NCI-H345 treated with DMSO at 0.1 percent for 48 hours (cell line): ENCODE measurements at regions not wholly inside any gene's neighbourhood (a gene's known extent, or its start where the extent isn't known, plus 50 kb on each side); places are given as distances from the start of the nearest gene placed in this dataset.
A peak's percentile ranks its signal among the peaks of the same experiment; 100 is the strongest.

ENCODE experiments used
- DNase-seq: peaks from one replicate; lab custom pipeline; 2025; ENCODE audit not compliant: unreplicated experiment; lab: John Stamatoyannopoulos, UW

- no peak for DNase-seq
These were observed 468.1 kb downstream of the IPMK start for GRCh38 chr10:57799625-57800024.

DNA sequence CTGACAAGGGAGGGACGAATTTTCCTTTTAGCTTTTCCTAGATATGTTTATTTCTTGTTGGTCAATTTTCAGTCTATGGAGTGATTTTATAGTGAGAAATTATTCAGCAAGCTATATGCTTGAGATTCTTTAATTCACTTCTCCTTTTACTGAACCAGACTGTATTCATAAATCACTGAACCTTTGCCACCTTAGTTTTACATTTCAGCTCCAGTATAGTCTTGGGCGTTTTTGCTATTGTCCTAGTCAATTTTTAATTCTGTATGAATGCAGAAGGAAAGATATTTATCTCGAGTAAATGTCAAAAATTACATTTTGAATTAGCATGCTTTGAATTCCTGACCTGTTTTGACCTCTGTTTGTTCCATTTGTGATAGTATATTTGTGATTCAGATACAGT, 468.9 kb downstream of the IPMK start:
- DNase-seq: no peak

DNA sequence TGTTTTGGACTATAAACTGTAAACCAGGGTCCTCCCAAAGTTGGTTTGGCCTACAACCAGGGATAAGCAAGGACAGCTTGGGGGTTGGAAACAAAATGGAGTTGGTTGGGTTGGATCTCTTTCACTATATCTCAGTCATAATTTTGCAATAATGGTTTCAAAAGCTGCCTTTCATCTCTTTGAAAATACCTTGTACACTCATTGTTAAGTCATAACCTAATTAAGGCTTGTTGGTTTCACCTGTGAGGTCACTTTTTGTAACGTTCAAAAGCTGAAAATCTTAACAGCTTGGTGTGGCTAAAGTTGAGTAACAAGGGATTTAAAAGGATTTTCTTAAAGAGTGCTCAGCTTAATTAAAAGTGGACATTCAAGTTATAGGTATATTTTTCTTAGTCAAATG, 476.1 kb downstream of the IPMK start:
- no peak for DNase-seq

- no peak for DNase-seq
These were observed 477.0 kb downstream of the IPMK start for GRCh38 chr10:57790703-57791102.

- no peak for DNase-seq
These were observed 479.6 kb downstream of the IPMK start for GRCh38 chr10:57788117-57788516.

GRCh38 chr10:57786850-57787750, 480.6 kb downstream of the IPMK start:
- no peak for DNase-seq

GRCh38 chr10:57786331-57786730, 481.4 kb downstream of the IPMK start:
- DNase-seq: no peak

DNA sequence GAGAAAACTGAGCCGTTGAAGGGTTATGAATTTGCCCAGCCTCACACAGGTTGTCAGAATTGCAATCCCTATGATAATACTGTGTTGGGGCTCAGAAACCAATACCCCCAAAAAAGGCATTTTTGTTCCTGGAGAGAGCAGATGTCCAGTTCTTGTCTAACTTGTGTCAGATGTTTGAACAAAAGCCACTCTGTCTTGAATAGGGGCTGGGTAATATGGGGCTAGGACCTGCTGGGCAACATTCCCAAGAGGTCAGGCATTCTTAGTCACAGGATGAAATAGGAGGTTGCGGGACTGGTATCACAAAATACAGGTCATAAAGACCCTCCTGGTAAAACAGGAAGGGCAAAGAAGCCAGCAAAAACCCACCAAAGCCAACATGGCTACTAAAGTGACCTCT, 482.1 kb downstream of the IPMK start:
- DNase-seq: no peak

GRCh38 chr10:57785068-57785467, 482.6 kb downstream of the IPMK start:
- DNase-seq: no peak

DNA sequence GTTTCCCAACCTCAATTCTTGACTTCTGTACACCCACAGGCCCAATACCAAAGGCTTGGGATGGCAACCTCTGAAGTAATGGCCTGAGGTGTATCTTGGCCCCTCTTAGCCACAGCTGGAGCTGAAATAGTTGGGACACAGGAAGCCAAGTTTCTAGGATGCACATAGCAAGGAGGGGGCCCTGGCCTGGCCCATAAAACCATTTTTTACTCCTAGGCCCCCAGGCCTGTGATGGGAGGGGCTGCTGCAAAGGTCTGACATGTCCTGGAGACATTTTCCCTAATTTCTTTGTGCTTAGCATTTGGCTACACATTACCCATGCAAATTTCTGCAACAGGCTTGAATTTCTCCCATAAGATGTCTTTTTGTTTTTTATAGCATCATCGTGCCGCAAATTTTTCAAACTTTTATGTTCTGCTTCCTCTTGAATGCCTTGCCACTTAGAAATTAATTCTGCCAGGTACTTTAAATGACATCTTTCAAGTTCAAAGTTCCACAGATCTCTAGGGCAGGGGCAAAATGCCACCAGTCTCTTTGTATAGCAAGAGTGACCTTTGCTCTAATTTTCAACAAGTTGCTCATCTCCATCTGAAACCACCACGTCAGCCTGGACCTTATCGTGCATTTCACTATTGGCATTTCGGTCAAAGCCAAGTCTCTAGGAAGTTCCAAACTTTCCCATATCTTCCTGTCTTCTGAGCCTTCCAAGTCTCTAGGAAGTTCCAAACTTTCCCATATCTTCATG, 490.8 kb downstream of the IPMK start:
- no peak for DNase-seq

- DNase-seq: no peak
These were observed 492.4 kb downstream of the IPMK start for GRCh38 chr10:57775250-57775649.

GRCh38 chr10:57769298-57769697, 498.4 kb downstream of the IPMK start:
- DNase-seq: no peak

DNA sequence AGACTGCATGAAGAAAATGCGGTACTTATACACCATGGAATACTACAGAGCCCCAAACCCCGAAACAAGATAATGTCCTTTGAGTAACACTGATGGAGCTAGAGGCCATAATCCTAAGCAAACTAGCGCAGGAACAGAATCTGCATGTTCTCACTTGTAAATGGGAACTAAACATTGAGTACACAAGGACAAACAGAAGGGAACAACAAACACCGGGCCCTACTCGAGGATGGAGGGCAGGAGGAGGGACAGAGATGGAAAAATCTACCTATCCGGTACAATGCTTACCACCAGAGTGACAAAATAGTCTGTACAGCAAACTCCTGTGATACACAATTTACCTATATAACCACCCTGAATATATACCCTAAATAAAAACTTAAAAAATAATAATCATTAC, 507.9 kb downstream of the IPMK start:
- no peak for DNase-seq

- no peak for DNase-seq
These were observed 512.9 kb downstream of the IPMK start for GRCh38 chr10:57754803-57755202.

GRCh38 chr10:57743711-57744110, 524.0 kb downstream of the IPMK start:
- peak; percentile 1 for DNase-seq

GRCh38 chr10:57741751-57742150, 525.9 kb downstream of the IPMK start:
- no peak for DNase-seq

DNA sequence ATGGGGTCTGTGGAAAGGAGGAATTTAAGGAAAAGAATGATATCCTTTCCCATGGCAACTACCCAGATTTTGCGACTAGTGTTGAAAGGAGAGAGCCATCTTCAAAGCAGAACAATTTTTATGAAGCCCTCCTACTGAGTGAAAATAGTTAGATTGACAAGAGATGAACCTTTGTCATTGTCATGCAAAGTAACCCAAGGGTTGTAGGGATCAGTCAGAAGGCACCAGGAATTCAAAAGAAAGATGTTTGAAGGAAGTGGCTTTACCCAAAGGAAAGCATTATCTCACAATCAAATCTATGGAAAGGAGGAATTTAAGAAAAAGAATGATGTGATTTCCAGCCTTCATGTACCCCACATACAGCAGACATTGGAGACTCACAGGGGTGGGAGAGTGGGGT, 544.4 kb downstream of the IPMK start:
- DNase-seq: no peak

DNA sequence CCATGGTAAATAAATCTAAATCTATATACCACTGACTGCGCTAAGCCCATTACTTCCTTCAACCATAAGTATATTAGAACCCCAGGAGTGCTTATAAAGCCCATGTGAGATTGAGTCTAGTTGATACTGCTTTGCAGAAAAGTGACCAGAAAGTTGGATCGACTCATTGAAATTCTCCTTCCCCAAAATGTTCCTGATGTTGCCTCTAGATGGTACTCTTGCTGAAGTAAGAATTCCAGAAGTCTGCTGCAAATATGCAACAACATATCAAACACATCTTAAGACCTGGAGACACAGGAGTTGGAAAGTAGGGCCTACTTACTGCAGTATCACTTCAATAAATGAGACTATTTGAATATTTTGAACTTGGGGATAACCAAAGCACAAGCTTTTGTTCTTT, 550.8 kb downstream of the IPMK start:
- no peak for DNase-seq

DNA sequence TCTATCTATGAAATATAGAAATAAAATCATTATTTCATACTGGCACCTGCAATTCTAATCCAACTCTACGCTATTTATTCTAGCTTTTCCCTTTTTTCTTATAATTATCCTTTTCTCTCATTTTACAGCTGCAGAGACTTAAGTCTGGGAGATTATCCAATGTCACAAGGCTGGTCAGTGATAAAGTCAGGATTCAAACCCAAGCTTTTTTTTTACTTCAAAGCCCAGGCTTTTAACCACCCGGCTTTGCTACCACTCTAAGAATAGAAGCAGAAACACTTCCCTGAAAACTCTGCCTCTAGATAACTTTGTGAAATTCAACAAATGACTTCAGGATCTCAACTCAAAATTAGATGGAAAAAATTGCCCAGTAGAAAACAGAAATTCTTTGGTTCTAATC, 552.5 kb downstream of the IPMK start:
- DNase-seq: no peak

DNA sequence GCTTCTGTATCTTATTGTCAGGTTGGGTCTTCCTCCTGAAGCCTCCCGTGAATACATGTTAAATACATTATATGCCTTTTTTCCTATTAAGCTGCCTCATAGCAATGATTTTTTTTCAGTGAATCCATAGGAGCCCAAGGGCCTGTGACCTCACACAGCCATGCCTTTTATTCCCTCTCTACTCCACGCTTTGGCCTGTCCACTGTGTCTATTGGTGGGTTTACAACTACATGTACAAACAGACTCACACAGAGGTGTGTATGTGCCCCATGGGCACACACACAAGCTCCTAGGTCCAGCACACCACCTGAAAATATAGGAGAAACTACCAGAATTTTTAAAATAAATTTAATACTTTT, 560.4 kb downstream of the IPMK start:
- no peak for DNase-seq

- DNase-seq: no peak
These were observed 561.0 kb downstream of the IPMK start for GRCh38 chr10:57706576-57707299.

DNA sequence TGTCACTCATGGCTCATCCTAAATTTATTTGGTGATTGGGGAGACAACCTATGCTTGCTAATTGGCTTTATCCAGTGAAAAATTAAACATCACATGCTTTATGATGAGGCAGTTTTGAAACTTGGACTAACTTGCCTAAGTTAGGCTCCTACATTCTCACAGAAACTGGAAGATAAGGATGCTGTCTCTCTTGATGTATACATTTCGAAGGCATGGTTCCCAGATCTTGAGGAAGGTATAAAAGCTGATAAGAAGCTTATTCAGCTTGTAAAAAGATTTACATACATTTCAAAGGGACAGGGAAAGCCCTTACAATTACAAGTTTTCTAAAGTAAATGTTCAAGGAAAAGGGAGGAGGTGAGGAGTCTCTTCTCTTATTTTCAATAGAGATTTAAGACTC, 561.7 kb downstream of the IPMK start:
- no peak for DNase-seq
